ENCODE measurements at regions not wholly inside any gene's neighbourhood (a gene's known extent, or its start where the extent isn't known, plus 50 kb on each side); places are given as distances from the start of the nearest gene placed in this dataset.

DNA sequence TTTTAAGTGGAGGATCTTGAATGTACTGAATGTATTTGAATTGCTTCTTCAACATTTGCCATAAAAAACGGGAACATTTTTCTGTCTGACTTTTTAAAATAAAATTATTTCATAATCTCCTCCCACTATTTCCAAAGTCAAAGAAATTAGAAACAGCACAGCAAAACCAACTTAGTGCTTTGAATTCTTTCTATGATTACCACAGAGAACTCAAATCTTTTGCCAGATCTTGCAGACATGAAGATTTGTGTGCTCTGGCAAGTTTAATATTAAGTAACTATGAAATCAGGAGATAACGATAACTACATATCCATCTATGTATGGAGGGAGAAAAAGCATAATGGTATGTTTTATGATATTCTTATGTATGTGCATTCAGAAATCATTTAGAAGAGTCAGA, 982.2 kb downstream of the PCDH7 start:
- H3K4me3 ChIP-seq (ENCODE audit: extremely low read depth in 1 of 4, insufficient read depth in 2 of 4, low read depth in 3 of 4, low read length in 4 of 4) = no peak overlapping the region
- H3K79me2 ChIP-seq (ENCODE audit: control insufficient read depth in 1 of 2, insufficient read depth in 2 of 2, low read length in 2 of 2) = no peaks in the 10 kb centered on the region
- no peaks in the 10 kb centered on the region for H4K20me1 ChIP-seq (replicated peaks in 1 of 2; ENCODE audit: control insufficient read depth in 1 of 2, insufficient read depth in 2 of 2, low read length in 2 of 2)
- H2BK120ac ChIP-seq (replicated peaks; ENCODE audit: low read depth, low read length) = no peak overlapping the region
- FAIRE-seq (no peak), DNase-seq (ENCODE audit: low read depth in 1 of 2, low spot score in 2 of 2) (no peak)
- H2BK20ac ChIP-seq (ENCODE audit: low read length) = no peak overlapping the region
- H3K36me3 ChIP-seq (ENCODE audit: control insufficient read depth in 2 of 4, insufficient read depth in 4 of 4, low read length in 3 of 4) = no peaks in the 10 kb centered on the region
- H3K4me1 ChIP-seq (replicated peaks in 1 of 4; ENCODE audit: control insufficient read depth in 3 of 4, insufficient read depth in 4 of 4, low read length in 3 of 4) = no peaks in the 10 kb centered on the region
- no peak overlapping the region for H3K14ac ChIP-seq (ENCODE audit: insufficient read length)
- ChIA-PET CTCF (ENCODE audit: partially characterized antibody) (no interaction called here), POLR2A (ENCODE audit: partially characterized antibody) (no interaction called here)
- no peak overlapping the region for H3K9ac ChIP-seq (replicated peaks in 1 of 4; ENCODE audit: extremely low read depth in 1 of 4, low read depth in 3 of 4, low read length in 3 of 4)
- TF ChIP-seq TCF12 (IDR thresholded peaks at IDR 0.05; ENCODE audit: low read depth, low read length) = no peak
- TF ChIP-seq GABPA (IDR thresholded peaks at IDR 0.05; ENCODE audit: borderline replicate concordance, insufficient read depth, low read length) = no peak
- no peak for TF ChIP-seq BACH1 (IDR thresholded peaks at IDR 0.05; ENCODE audit: low read length)
- no peaks in the 10 kb centered on the region for H3K23me2 ChIP-seq (ENCODE audit: low read depth, low read length)
- H3K27ac ChIP-seq (ENCODE audit: low read depth, low read length) = no peak overlapping the region
- WGBS, 2 experiments (ENCODE audit: extremely low coverage in 1 of 2, insufficient coverage in 1 of 2, insufficient read length in 1 of 2, insufficient replicate concordance in 2 of 2, low coverage in 1 of 2, low lambda C conversion rate in 2 of 2, missing lambda C conversion rate in 1 of 2) = 96% methylated on average over 2 of the region's 2 CpGs; no CpG with 5 or more reads in 1 of the 2 experiments
- no peak overlapping the region for H3K4me2 ChIP-seq (ENCODE audit: insufficient read depth in 1 of 2, low read depth in 2 of 2, low read length in 2 of 2)
- no peaks in the 10 kb centered on the region for H3K79me1 ChIP-seq (ENCODE audit: low read depth, low read length)
- H4K91ac ChIP-seq (replicated peaks; ENCODE audit: insufficient read length, low read length) = no peak overlapping the region
- no peak overlapping the region for H2AK5ac ChIP-seq (ENCODE audit: low read depth, low read length)
- H3K23ac ChIP-seq (ENCODE audit: insufficient read length) = no peak overlapping the region
- no peak overlapping the region for H2BK15ac ChIP-seq (ENCODE audit: low read length)
- H2AFZ ChIP-seq (ENCODE audit: low read length) = no peak overlapping the region
- no peak overlapping the region for H2BK5ac ChIP-seq (ENCODE audit: low read depth, low read length)
- H3K18ac ChIP-seq (ENCODE audit: extremely low read depth, low read length) = no peak overlapping the region
- H3K9me3 ChIP-seq (ENCODE audit: insufficient read depth in 2 of 2, low read depth in 1 of 2, low read length in 1 of 2) = peaks cover 2 to 5% of the 10 kb centered on the region in 2 experiments; a peak in 1 of 4 replicates
- no peak overlapping the region for H3K4ac ChIP-seq (replicated peaks; ENCODE audit: insufficient read length, low read depth, low read length)
- H3K56ac ChIP-seq (replicated peaks; ENCODE audit: insufficient read length, low read depth, low read length) = no peak overlapping the region
- no peak overlapping the region for H4K8ac ChIP-seq (ENCODE audit: extremely low read depth, insufficient read depth, low read length)
- H4K5ac ChIP-seq (ENCODE audit: insufficient read length, low read depth, low read length) = no peak overlapping the region
- no peaks in the 10 kb centered on the region for H3K27me3 ChIP-seq (replicated peaks in 1 of 4; ENCODE audit: control insufficient read depth in 3 of 4, extremely low read depth in 1 of 4, insufficient read depth in 3 of 4, low read length in 3 of 4)
- H2BK12ac ChIP-seq (ENCODE audit: low read depth, low read length) = no peak overlapping the region
